Glutamatergic neuron (in vitro differentiated cells): ENCODE measurements at regions not wholly inside any gene's neighbourhood (a gene's known extent, or its start where the extent isn't known, plus 50 kb on each side); places are given as distances from the start of the nearest gene placed in this dataset.

ENCODE experiments used
- DNase-seq: peaks from one replicate; pipeline ENCODE4 v3.0.0; 2022
- H3K27ac Mint-ChIP-seq: one replicate; pipeline ENCODE4 v1.8.0; 2020; ENCODE audit warnings: mild to moderate bottlenecking, mixed read lengths, inconsistent platforms; ENCODE audit not compliant: unreplicated experiment
- H3K27me3 Mint-ChIP-seq: one replicate; pipeline ENCODE4 v1.8.0; 2020; ENCODE audit warnings: mild to moderate bottlenecking, moderate library complexity, mixed read lengths, inconsistent platforms; ENCODE audit not compliant: unreplicated experiment
- H3K36me3 Mint-ChIP-seq: one replicate; pipeline ENCODE4 v1.8.0; 2020; ENCODE audit warnings: mild to moderate bottlenecking, mixed read lengths, inconsistent platforms; ENCODE audit not compliant: unreplicated experiment
- H3K4me1 Mint-ChIP-seq: one replicate; pipeline ENCODE4 v1.8.0; 2020; ENCODE audit warnings: mild to moderate bottlenecking, low read depth, mixed read lengths, inconsistent platforms; ENCODE audit not compliant: unreplicated experiment
- H3K4me3 Mint-ChIP-seq: one replicate; pipeline ENCODE4 v1.8.0; 2020; ENCODE audit warnings: mild to moderate bottlenecking, mixed read lengths, inconsistent platforms; ENCODE audit not compliant: unreplicated experiment
- H3K9me3 Mint-ChIP-seq: one replicate; pipeline ENCODE4 v1.8.0; 2020; ENCODE audit warnings: mild to moderate bottlenecking, moderate library complexity, mixed read lengths, inconsistent platforms; ENCODE audit not compliant: unreplicated experiment
- TF ChIP-seq, protein P1 (sequence below): fragments of 200-600 bp; sonication (generic); IDR thresholded peaks from one replicate; pipeline ENCODE4 v1.5.0; 2021; ENCODE audit not compliant: partially characterized antibody, unreplicated experiment

- peaks cover 5% of the 10 kb centered on the region for H3K36me3 Mint-ChIP-seq
- no peak for DNase-seq
- H3K9me3 Mint-ChIP-seq, result peaks cover 15% of the 10 kb centered on the region
- no peak overlapping the region for H3K27ac Mint-ChIP-seq
- TF ChIP-seq, protein P1, sequence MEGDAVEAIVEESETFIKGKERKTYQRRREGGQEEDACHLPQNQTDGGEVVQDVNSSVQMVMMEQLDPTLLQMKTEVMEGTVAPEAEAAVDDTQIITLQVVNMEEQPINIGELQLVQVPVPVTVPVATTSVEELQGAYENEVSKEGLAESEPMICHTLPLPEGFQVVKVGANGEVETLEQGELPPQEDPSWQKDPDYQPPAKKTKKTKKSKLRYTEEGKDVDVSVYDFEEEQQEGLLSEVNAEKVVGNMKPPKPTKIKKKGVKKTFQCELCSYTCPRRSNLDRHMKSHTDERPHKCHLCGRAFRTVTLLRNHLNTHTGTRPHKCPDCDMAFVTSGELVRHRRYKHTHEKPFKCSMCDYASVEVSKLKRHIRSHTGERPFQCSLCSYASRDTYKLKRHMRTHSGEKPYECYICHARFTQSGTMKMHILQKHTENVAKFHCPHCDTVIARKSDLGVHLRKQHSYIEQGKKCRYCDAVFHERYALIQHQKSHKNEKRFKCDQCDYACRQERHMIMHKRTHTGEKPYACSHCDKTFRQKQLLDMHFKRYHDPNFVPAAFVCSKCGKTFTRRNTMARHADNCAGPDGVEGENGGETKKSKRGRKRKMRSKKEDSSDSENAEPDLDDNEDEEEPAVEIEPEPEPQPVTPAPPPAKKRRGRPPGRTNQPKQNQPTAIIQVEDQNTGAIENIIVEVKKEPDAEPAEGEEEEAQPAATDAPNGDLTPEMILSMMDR, result no peak
- no peaks in the 10 kb centered on the region for H3K4me1 Mint-ChIP-seq
- H3K27me3 Mint-ChIP-seq, result peaks cover 5% of the 10 kb centered on the region
- H3K4me3 Mint-ChIP-seq, result no peak overlapping the region
These were observed 862.0 kb downstream of the TBC1D22A start for GRCh38 chr22:47624252-47625012.

DNA sequence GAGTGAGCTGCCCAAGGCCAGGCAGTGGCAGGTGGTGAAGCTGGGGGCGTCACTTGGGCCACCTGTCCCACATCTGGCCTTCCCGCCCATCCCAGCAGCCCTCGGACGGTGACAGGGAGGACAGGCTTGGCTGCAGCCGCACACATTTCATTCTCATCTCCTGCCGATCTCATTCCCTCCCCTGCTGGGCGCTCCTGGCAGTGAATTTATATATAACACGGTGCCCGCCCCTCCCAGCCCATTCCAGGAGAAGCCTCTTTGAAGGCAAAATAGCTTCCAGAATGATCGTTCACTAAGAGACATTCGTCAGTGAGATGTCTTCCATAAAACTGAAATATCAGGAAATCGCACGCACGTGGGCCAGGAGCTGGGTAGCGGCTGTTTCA, 861.3 kb downstream of the TBC1D22A start:
- no peak for DNase-seq

DNA sequence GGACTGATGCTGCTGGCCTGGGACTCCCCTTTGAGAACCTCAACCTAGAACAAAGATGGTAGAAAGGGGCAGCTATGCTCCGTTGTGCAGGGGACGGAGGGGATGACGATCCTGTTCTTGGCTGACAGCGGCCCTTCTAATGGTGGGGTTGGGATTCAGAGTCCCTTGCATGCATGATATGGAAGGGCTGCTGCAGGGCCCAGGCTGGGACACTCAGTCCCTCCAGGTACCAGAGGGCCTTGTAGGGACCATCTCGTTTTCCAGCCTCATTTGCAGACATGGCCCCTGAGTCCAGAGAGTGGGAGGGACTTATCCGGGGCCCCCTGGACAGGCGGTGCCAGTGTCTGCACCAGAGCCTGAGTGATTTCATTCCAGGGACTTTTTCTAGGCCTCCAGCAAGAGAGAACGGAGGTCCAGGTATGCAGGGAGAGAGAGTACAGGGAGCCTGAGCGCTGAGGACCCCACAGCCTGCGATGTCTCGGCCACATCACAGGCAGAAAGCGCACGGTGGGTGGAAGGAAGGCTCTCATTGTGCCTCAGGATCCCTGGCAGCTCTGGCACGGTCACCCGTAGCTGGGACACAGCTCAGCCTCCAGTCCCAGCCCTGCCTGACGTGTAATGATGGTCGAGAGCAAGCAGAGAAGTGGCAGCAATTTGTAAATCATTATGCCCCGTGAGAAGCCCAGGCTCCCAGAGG, 860.8 kb downstream of the TBC1D22A start:
- no peak for DNase-seq
- Mint-ChIP-seq H3K27ac (no peak overlapping the region), H3K9me3 (peaks cover 16% of the 10 kb centered on the region), H3K4me1 (no peaks in the 10 kb centered on the region), H3K27me3 (peaks cover 5% of the 10 kb centered on the region), H3K4me3 (no peak overlapping the region), H3K36me3 (peaks cover 5% of the 10 kb centered on the region)
- TF ChIP-seq, protein P1, result no peak

More for the DNA sequence above, 861.3 kb downstream of the TBC1D22A start:
- TF ChIP-seq, protein P1, result no peak
- Mint-ChIP-seq H3K4me3 (no peak overlapping the region), H3K36me3 (peaks cover 5% of the 10 kb centered on the region), H3K27ac (no peak overlapping the region), H3K4me1 (no peaks in the 10 kb centered on the region), H3K27me3 (peaks cover 5% of the 10 kb centered on the region), H3K9me3 (peaks cover 16% of the 10 kb centered on the region)

DNA sequence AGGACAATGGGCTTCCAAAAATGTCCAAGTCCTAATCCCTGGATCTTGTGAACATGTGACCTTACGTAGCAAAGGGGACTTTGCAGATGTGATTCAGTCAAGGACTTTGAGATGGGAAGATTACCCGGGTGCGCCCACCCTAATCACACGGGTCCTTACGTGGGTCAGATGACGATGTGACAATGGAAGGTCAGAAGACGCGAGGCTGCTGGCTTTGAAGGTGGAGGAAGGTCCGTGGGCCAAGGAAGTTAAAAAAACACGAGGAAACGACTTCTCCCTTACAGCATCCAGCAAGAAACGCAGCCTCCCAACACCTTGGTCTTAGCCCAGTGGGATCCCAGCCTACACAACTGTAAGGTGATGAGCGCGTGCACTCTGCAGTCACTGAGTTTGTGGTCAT, 860.1 kb downstream of the TBC1D22A start:
- peaks cover 18% of the 10 kb centered on the region for H3K9me3 Mint-ChIP-seq
- H3K27me3 Mint-ChIP-seq, result peaks cover 5% of the 10 kb centered on the region
- no peak for DNase-seq
- peaks cover 5% of the 10 kb centered on the region for H3K36me3 Mint-ChIP-seq
- H3K4me1 Mint-ChIP-seq, result no peaks in the 10 kb centered on the region
- H3K27ac Mint-ChIP-seq, result no peak overlapping the region
- H3K4me3 Mint-ChIP-seq, result no peak overlapping the region
- TF ChIP-seq, protein P1, result no peak

DNA sequence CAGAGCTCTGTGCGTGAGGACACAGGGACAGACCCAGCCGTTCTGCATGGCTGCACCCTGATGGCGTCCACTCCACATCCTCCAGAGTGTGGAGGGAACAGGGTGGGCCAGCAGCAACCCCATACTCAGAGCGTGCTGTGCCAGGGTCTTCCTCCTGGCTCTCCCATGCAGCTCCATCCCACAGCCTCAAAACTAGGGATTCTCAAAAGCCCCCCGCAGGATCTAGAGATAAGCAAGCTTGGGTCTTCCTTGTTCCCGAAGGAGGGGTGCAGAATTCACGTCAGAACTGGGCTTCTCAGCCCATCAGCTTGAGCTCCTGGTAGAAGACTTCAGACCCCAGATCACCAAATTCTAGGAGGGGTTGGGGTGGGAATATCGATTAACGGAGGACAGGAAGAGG, 858.8 kb downstream of the TBC1D22A start:
- peaks cover 25% of the 10 kb centered on the region for H3K9me3 Mint-ChIP-seq
- H3K4me3 Mint-ChIP-seq, result no peak overlapping the region
- peaks cover 13% of the 10 kb centered on the region for H3K36me3 Mint-ChIP-seq
- H3K27ac Mint-ChIP-seq, result no peak overlapping the region
- TF ChIP-seq, protein P1, result no peak
- DNase-seq, result no peak
- no peaks in the 10 kb centered on the region for H3K4me1 Mint-ChIP-seq
- H3K27me3 Mint-ChIP-seq, result peaks cover 3% of the 10 kb centered on the region
